ENCODE measurements at regions not wholly inside any gene's neighbourhood (a gene's known extent, or its start where the extent isn't known, plus 50 kb on each side); places are given as distances from the start of the nearest gene placed in this dataset.

GRCh38 chr2:42848265-42848664 lies 55.9 kb upstream of the HAAO start:
- DNase-seq (ENCODE audit: low read depth in 1 of 2, low spot score in 1 of 2) = no peak

GRCh38 chr2:42847596-42848151 lies 55.3 kb upstream of the HAAO start:
- no peak for DNase-seq (ENCODE audit: low read depth in 1 of 2, low spot score in 1 of 2)

GRCh38 chr2:42846932-42847595 lies 54.7 kb upstream of the HAAO start:
- no peak for DNase-seq (ENCODE audit: low read depth in 1 of 2, low spot score in 1 of 2)

GRCh38 chr2:42846026-42846425 lies 53.6 kb upstream of the HAAO start:
- DNase-seq (ENCODE audit: low read depth in 1 of 2, low spot score in 1 of 2) = no peak

GRCh38 chr2:42844901-42845821 lies 52.8 kb upstream of the HAAO start:
- DNase-seq (ENCODE audit: low read depth in 1 of 2, low spot score in 1 of 2) = no peak

GRCh38 chr2:42844366-42844765 lies 52.0 kb upstream of the HAAO start:
- no peak for DNase-seq (ENCODE audit: low read depth in 1 of 2, low spot score in 1 of 2)

- DNase-seq (ENCODE audit: low read depth in 1 of 2, low spot score in 1 of 2) = no peak
These were observed 51.2 kb upstream of the HAAO start for GRCh38 chr2:42843611-42844010.

- DNase-seq (ENCODE audit: low read depth in 1 of 2, low spot score in 1 of 2) = no peak
These were observed 50.7 kb upstream of the HAAO start for GRCh38 chr2:42843131-42843530.

GRCh38 chr2:42842466-42842865 lies 50.1 kb upstream of the HAAO start:
- no peak for DNase-seq (ENCODE audit: low read depth in 1 of 2, low spot score in 1 of 2)

Data from activated T-helper 1 cell treated with anti-CD3 and anti-CD28 coated beads, Interleukin-2, amount 50 U/mL, for 16 hours (primary cell).